ENCODE measurements at regions not wholly inside any gene's neighbourhood (a gene's known extent, or its start where the extent isn't known, plus 50 kb on each side); places are given as distances from the start of the nearest gene placed in this dataset.
"Not testable (repeated sequence)": the region's sequence is repeated elsewhere in the genome, so short reads cannot be mapped to it uniquely, and the experiment has no call there.

GRCh38 chr7:140260352-140261104 lies 83.7 kb upstream of the KDM7A start:
- TF ChIP-seq CTCF (conservative IDR thresholded peaks at IDR 0.05; ENCODE audit: low read length), result no peak
- no peak for DNase-seq (ENCODE audit: low read depth)
- H3K4me3 ChIP-seq (ENCODE audit: low read length), result no peak overlapping the region

- DNase-seq (ENCODE audit: low read depth); H3K4me3 ChIP-seq (ENCODE audit: low read length): not testable (repeated sequence)
These were observed 80.5 kb upstream of the KDM7A start for GRCh38 chr7:140257278-140257677.

GRCh38 chr7:140254976-140255375 lies 78.2 kb upstream of the KDM7A start:
- DNase-seq (ENCODE audit: low read depth); H3K4me3 ChIP-seq (ENCODE audit: low read length): not testable (repeated sequence)

- DNase-seq (ENCODE audit: low read depth), result no peak
- no peak overlapping the region for H3K4me3 ChIP-seq (ENCODE audit: low read length)
- TF ChIP-seq CTCF (conservative IDR thresholded peaks at IDR 0.05; ENCODE audit: low read length), result no peak
These were observed 72.4 kb upstream of the KDM7A start for GRCh38 chr7:140249036-140249806.

GRCh38 chr7:140247559-140247958 lies 70.8 kb upstream of the KDM7A start:
- H3K4me3 ChIP-seq (ENCODE audit: low read length), result no peak overlapping the region
- no peak for TF ChIP-seq CTCF (conservative IDR thresholded peaks at IDR 0.05; ENCODE audit: low read length)
- no peak for DNase-seq (ENCODE audit: low read depth)

GRCh38 chr7:140245611-140246105 lies 68.9 kb upstream of the KDM7A start:
- TF ChIP-seq CTCF (conservative IDR thresholded peaks at IDR 0.05; ENCODE audit: low read length), result no peak
- no peak for DNase-seq (ENCODE audit: low read depth)
- H3K4me3 ChIP-seq (ENCODE audit: low read length), result no peak overlapping the region

GRCh38 chr7:140242057-140243031 lies 65.6 kb upstream of the KDM7A start:
- H3K4me3 ChIP-seq (ENCODE audit: low read length), result no peak overlapping the region
- no peak for DNase-seq (ENCODE audit: low read depth)
- TF ChIP-seq CTCF (conservative IDR thresholded peaks at IDR 0.05; ENCODE audit: low read length), result no peak

Data from AG10803 (cell line).